ENCODE measurements at regions not wholly inside any gene's neighbourhood (a gene's known extent, or its start where the extent isn't known, plus 50 kb on each side); places are given as distances from the start of the nearest gene placed in this dataset.

DNA sequence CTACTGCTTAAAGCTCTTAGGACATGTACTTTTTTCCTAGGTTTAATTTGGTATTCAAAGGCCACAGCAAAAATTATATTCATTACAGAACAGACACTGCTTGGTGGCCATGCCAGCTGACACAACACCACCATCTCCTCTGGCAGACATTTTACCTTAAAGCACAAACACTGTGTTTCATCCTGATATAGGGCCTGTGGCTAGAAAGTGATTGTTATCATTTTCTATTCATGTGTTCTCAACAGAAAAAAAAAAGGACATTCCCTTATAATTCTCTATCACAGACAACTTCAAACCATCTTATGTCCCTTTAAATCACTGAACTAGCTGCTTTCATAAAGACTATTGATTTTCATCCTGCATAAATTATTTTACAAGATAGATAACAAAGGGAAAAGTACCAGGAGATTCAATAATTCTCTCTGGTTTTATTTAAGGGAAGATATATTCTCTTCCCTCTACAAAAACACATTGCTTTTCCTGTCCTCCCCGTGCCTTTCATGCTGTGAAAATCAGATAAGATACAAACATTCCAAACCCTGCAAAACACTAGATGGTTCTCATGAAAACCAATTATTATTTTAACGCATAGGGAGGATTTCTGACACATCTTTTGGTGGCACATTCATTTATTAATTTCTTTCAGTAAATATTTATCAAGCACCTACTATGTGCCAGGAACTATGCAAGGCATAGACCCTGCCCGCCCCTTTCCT lies 139.3 kb upstream of the TMCC3 start:
- no peak for TF ChIP-seq POLR2AphosphoS5 (IDR thresholded peaks at IDR 0.05; ENCODE audit: insufficient read depth, low read depth, low read length)
- no peak for TF ChIP-seq EZH2 (IDR thresholded peaks at IDR 0.05; ENCODE audit: borderline replicate concordance, low read depth, low read length, severe bottlenecking)
- TF ChIP-seq POLR2A (IDR thresholded peaks at IDR 0.05; ENCODE audit: low read depth, low read length), result no peak
- no peak for TF ChIP-seq CTCF (IDR thresholded peaks at IDR 0.05; ENCODE audit: extremely low read depth in 1 of 2, insufficient read depth in 1 of 2, low read depth in 1 of 2, low read length in 2 of 2)
- no peak for TF ChIP-seq GATA2 (IDR thresholded peaks at IDR 0.05; ENCODE audit: insufficient read depth, insufficient read length, low read depth, low read length)
